ENCODE measurements at regions not wholly inside any gene's neighbourhood (a gene's known extent, or its start where the extent isn't known, plus 50 kb on each side); places are given as distances from the start of the nearest gene placed in this dataset.
"Not testable (repeated sequence)": the region's sequence is repeated elsewhere in the genome, so short reads cannot be mapped to it uniquely, and the experiment has no call there.

DNA sequence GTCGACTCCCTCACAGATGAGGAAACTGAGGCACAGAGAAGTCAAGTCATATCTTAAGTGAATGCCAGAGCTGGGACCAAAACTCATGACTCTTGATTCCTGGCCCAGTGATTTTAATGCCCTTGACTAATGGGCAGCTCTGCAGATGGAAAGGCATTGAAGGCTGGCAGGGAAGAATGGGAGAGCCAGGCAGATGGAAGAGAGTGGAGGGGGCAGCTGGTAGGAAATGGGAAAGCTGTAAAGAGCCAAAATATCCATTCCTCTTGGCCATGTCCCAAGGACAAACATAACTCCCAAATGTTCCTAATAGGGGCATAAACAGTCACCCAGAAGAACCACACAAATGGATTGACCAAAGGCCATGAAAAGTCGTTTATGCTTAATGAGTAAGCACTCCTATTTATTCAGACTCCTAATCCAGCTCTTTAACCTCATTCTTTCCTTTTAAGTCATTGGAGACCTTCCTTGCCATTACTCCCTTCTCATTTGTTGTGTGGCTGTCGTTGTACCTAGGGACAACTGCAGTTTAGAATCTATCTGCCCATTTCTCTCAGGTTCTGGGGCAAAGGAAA, 330.5 kb upstream of the ROPN1 start:
- no peak for DNase-seq

DNA sequence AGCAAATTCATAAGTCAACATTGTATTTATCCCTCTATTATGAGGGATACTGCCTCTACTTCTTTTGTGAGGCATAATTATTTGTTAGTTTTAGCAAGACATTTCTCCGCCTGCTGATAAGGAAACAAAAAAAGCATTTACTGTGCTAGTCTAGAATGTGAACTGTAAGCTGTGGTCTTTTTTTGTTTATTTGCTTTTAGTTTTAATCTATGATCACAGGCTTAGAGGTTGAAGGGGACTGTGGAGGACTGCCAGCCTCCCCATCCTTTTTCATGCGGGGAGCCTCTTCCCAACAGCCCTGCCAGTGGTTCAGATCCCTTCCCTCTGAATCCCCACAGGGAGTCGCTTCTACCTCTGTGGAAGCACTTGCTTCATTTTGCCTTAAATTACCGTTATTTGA, 331.0 kb upstream of the ROPN1 start:
- DNase-seq: no peak

DNA sequence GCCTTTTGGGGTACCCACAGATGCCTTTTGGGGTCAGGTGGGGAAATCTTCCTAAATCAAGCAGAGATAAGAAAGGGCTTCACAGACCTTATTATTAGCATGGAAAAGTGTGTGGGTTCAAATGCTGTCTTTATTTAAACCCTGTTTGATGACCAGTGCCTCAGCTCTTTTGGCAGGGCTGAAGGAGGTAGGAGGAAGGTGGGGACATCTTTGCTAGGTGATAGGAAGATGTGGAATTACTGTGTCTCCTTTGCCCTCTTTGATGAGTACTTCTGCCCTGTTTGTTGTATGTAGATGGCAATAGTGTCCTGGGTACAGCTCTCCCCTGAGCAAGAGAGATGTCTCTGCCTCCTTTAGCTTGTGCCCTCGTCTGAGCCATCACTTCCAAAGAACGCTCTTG, 333.3 kb upstream of the ROPN1 start:
- no peak for DNase-seq

DNA sequence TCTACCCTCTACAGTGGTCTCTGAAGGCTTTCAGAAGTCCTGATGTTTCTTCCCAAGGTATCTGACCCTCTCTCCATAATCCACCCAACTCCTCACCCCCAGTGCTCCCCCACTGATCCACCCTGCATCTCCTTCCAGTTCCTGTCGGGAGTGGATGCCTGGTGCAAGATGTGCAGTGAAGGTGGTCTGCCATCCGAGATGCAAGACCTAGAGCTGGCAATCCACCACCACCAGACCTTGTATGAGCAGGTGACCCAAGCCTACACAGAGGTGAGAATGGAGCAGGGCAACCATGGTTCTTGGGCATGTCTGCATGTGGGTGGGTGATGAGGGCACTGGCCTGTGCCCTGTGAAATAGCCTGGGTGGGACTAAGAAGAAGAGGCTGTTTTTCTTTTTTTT, 337.8 kb upstream of the ROPN1 start:
- no peak for DNase-seq

DNA sequence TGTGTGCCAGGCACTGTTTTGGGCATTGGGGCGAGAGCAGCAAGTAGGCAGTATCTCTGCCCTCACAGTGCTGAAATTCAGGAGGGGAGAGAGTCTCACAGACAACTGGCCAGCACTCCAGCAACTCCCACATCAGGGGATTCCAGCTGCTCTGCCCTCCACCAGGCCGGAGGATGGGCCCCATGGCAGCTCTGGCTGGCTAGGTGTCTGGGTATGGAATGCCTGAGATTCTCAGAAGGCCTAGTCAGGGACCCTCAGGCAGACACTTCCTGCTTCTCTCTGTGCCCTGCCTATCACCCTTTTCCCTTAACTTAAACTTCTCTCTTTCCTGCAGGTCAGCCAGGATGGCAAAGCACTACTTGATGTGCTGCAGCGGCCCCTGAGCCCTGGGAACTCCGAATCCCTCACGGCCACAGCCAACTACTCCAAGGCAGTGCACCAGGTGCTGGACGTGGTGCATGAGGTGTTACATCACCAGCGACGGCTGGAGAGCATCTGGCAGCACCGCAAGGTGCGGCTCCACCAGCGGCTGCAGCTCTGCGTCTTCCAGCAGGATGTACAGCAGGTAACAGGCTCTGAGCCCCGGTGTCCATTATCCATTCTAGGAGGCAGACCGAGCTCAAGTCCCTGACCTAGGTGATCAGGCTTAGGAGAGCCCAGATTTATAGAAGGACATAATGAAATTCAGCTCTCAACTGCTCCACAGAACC, 342.2 kb upstream of the ROPN1 start:
- no peak for DNase-seq

DNA sequence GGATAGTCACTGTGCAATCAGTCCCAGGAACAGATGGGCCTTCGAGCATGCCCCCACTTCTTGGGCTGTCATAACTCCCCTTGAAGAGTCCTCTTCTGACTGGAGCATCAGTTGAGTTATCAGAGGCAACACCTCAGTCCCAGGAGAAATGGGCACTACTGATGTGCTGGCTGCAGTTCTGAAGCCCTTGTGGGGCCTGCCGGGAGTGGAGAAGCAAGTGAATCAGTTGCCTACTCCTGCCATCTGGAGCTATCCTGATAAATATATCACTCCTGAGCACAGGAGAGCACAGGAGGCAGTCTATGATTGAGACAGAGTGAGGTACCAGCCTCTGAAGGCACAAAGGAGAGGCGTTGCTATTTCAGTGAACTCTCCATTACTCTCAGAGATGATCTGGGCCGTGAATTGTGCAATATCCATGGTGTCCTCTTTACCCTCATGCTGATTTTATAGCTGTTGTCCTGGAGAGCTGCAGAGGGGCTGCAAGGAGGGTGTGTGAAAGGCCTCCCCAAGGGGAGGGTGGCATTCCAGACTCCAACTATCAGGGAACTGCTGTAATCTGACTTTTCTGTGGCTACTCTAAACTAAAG, 344.2 kb upstream of the ROPN1 start:
- DNase-seq: no peak

DNA sequence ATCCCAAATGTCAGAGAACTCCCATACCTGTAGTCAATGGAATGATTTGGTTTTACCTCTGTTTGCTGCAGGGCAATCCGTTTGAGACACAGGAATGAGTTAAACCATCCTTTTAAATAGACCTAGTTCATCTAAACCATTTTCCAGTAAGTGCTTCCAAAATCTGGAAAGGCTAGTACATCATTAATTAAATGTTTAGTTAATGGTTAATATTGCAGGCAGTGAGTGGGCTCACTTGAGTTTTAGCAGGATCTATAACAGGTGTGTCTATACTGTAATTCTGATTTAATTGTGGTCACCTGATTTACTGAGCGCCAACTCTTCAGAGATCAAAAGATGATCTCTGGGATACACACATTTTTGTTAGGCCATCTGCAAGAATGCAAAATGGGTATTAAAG, 353.9 kb upstream of the ROPN1 start:
- DNase-seq: no peak

DNA sequence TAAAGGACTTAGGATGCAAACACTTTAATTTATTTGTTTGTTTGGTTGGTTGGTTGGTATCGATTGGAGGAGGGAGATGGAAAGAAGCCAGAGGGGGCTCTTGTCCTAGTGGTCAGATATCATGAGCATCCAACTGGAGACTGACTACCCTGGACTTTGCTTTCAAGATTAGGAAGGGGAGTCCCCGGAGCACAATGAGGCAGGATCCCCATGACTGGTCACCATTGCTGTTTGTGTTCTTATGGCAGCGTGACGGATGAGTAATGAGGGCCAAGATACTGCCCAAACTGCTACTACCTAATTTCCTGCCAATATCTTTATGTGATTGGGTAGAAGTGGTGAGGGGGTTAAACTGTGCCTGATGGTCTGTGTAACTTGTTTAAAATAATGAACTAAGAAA, 354.6 kb upstream of the ROPN1 start:
- DNase-seq: no peak

DNA sequence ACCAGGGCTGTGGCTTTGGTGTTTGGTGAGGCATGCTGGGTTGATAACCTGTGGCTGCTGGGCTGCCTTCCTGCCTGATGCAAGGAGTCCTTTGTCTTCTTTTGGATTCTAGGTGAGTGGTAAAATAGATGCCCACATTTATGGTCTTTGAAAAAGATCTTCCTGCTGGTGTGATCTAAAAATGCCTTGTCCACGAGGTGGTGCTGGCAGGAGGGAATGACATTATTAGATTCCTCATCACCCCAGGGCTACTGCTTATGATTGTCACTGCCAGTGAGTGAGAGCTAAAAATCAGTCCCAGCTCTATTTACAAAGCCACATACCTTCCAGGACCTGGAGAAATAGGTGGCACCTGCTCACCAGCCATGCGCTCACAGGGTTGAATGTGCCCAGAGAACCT, 355.5 kb upstream of the ROPN1 start:
- no peak for DNase-seq

DNA sequence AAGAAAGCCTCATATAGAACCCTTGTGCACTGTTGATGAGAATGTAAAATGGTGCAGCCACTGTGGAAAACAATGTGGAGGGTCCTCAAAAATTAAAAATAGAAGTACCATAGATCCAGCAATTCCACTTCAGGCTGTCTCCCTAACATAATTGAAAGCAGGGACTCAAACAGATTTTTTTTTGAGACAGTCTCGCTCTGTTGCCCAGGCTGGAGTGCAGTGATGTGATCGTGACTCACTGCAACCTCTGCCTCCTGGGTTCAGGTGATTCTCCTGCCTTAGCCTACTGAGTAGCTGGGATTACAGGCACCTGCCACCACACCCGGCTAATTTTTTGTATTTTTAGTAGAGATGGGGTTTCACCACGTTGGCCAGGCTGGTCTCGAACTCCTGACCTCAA, 356.6 kb upstream of the ROPN1 start:
- not testable (repeated sequence) for DNase-seq

DNA sequence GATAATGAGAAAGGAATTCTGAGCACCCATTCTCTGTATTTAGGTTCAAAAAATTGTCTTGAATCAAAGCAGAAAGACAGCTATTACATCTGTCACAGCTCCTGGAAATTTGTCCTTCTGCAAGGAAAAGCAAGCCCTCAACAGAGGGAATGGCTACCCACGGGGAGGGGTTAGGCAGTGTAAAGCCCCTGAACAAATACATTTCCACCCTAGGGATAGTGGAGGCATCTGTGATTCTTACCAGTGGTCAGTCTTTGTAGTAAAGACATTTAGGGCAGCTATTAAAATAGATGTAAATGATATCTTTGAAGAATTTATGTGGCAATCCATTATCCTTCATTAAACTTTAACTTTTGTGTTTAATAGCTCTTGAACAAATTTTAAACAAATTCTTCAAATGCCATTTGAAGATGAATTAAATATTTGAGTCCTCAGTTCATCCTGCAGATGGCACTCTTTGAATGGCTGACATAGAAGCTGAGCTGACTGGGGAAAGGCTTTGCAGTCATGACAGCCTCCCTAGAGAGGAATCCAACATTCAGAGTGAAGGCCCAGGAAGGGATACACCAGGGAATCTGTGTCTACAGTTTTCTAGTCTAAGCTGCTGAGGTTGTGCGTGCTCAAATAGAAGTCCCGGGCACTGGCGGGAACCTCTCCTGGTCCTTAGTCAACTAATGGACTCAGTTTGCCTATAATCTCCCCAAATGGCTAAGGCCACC, 359.7 kb upstream of the ROPN1 start:
- peak; percentile 54 to 70 for DNase-seq

DNA sequence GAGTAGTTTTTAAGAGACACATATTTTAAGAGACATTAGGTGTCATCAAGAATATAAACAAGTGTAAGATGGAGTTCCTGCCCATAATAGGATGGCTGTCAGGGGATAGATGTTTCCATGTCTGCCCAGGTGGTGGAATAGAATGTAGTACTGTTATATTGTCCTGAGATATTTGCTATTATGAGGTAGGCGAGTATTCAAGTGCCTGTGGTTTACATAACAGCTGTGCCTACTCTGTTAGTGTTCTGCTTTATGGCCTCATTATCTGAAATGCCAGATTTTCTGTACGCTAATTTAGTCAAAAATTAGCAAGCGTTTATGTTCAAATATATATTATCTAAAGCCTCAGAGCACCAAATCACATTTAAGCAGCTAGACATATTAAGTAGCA, 360.2 kb upstream of the ROPN1 start:
- peak; percentile 17 to 40 for DNase-seq

DNA sequence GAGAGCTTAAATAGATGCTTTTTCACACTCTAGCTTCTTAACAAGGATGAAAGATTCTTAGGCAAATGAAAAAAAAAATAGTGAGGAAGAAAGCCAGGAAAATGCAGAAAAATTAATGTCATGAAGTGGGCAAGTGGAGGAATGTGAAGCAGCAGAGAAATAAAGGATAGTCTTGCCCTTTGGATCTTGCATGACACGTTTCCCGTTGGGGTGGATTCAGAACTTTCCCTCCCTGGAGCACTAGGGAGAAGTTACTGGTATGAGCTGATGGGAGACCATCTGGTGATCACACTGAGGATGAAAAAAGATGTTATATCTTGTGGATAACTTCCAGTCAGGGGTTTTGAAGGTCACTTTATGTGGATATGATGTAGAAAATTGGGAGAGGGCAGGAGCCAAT, 361.8 kb upstream of the ROPN1 start:
- no peak for DNase-seq

DNA sequence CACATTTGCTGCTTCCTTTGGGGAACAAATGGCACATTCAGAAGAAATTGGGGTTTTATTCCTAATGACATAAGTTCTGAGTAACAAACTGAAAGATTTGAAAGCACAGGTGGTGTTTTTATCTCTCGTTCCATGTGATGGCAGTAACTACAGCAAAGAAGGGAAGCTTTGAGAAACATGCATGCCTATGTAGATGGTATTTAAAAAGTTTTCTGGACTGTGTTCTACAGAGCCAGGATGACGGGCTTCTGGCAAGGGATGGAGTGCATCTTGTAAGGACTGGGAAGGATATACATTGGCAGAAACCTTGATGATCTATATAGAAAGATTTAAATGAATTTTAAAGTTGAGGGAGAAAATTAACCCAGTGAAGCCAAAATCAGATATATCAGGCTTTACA, 362.2 kb upstream of the ROPN1 start:
- DNase-seq: no peak

DNA sequence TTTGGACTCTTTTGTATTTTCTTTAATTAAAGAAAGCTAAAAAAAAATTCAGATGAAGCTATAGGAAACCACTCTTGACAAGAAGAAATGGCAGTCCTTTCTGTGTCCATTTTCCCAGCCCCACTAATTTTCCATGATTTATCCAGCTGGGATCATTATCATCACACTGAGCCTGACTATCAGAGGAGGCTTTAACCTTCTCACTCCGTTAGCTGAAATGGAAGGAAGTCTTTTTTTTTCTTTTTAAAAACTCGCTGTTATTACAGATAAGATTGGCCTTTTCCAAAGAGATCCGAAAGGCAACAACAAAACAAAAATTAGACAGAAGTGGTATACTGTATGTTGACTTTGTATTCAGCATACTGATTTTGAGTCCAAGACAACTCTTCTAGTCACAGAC, 366.2 kb upstream of the ROPN1 start:
- DNase-seq: no peak

DNA sequence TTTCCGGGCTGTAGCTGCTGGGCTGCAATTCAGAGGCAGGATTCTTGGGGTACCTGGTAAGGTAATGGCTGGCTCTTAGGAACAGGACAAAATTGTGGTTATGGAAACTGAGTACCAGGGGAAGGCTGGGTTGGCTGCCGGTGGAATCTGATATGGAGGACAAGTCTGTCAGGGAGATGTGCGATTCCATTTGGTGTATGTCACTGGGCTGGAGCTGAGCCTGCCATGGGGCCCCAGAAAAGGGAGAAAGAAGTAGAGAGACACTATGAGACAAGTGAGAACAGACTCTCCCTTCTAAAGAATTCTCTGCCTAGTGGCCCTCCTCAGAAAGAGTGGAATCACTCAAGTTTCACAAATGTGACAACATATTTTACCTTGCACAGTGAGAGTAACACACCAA, 368.2 kb upstream of the ROPN1 start:
- DNase-seq: no peak

DNA sequence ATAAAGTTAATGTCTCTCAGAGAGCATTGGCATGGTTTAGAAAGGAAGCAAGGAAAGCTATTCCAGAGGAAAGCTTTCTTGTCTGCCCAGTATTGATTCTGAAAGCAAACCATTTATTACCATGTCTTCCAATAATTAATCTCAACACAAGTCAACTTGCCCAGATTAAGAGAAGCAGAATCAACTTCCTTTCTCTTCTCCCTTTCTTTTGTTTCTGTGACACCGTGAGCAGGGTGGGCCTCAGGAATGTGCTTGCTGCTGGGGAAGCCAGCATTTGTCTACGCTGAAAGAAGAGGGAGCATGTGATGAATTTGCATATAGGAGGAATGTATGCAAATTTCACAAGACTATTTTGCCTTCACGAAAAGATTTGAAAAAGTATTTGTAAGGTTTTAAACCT, 368.6 kb upstream of the ROPN1 start:
- DNase-seq: no peak

DNA sequence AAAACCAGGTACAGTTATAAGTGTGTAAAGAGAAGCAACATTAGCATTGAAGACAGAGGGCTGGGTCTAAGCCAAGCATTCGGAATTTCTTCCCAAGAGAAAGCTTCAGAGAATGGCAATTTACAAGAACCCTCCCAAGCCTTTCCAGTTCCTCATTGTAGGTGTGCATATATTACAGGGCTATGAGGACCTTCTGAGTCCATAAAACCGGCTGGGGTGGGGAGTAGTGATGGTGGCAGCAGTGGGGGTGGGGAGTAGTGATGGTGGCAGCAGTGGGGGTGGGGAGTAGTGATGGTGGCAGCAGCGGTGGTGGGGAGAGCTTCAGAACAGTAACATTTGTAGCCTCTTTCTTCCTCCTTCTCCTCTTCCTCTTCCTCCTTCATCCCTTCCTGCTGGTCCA, 368.7 kb upstream of the UMPS start:
- DNase-seq: no peak

DNA sequence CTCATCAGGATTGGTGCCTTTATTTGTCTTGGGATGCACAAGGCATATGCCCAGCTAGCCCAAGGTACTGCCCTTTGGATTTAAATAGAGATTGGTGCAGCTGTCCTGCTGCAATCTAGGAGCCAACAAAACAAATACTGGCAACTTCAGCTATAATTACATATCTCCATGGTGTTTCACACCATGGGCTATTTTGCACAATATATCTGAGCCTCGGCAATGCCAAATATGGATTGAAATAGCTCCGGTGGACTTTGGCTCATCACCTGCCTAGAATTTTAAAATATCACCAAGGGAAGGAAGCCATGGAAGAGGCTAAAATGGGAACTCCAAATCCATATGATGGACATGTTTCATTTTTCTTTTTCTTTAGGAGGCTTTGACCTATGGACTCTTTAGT, 367.8 kb upstream of the UMPS start:
- peak in 1 of 2 experiments; percentile 10 for DNase-seq

DNA sequence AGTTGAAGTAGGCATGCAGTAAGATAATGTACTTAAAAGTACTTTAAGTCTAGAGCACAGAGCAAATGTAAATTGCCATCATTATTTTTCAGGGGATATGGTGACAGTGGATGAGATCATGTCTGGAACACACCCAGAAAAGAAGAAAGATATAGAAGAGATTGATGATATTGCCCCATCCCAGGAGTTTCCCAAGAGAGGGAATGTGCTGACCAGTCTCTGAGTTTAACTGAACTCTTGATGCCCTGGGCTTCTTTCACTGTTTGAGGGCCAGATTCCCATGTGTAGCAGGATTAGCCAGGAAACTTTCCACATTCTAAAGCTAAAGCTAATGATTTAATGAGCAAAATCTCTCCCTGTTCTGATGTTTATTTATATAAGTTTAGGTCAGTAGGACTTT, 366.8 kb upstream of the UMPS start:
- no peak for DNase-seq

DNA sequence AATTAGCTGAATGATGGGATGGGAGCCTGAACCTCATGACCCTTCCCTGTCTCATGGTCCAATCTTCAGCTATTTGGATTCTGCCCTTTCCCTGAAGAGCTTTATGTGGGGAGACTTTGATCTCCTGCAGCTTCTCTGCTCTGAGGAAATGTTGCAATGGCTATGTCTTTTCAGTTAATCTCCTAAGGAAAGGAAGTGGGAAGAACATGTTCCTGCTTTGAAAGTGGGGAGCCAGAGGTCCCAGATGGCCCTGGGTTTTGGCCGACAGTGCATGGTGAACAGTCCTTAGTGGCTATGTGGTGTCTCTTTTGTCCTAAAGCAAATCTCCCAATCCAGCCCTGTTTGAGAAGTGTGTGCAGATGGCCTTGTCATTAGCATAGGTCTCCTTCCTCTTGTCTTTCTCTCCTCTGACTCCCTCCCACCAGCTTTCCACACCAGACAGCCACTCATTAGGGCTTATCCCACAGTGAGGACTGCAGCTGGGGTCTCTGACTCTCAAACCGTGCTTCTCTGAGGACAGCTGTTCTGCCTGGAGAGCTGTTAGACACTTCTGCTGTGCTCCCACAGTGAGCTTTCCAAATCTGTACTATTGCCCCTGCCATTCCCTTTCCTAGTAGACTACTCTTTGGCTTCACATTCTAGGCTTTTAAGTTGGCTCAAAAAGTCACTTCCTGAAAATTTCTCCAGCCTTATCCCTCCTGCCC, 365.8 kb upstream of the UMPS start:
- DNase-seq: peak in 1 of 2 experiments; percentile 1

DNA sequence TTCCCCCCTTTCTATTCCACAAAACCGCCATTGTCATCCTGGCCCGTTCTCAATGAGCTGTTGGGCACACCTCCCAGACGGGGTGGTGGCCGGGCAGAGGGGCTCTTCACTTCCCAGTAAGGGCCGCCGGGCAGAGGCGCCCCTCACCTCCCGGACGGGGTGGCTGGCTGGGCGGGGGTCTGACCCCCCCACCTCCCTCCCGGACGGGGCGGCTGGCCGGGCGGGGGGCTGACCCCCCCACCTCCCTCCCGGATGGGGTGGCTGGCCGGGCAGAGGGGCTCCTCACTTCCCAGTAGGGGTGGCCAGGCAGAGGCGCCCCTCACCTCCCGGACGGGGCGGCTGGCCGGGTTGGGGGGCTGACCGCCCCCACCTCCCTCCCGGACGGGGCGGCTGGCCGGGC, 363.6 kb upstream of the UMPS start:
- DNase-seq: not testable (repeated sequence)

DNA sequence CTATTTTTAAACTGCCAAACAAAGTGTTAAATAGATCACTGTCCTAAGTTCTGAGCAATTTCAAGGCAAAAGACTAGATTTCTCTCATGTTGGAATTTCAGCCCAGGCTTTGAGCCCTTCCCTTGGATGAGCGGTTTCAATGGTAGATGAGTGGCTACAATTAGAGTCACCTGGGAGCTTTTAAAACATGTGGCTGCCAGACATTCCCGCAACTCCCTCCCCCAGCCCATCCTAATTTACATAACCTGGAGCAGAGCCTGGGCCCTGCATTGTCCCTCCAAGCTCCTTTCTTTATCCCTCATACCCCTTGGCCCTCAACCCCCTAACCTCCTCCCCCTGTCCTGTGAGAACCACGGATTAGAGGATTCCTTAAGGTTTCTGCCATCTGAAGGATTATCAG, 357.5 kb upstream of the UMPS start:
- DNase-seq: no peak

DNA sequence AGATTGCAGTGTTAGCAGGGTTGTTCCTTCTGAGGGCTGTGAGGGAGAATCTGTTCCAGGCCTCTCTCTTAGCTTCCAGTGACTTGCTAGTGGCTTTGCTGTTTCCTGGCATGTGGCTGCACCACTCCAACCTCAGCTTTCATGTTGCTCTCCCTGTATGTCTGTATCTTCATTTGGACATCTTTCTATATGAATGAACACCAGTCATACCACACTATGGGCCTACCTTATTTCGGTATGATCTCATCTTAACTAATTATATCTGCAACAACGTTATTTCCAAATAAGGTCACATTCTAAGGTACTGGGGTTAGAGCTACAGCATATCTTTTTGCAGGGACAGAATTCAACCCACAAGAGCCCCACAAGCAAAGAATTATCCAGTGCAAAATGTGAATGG, 356.7 kb upstream of the UMPS start:
- DNase-seq: no peak

Data from SHP77 (cell line).